WI38 (cell line): ENCODE measurements at regions not wholly inside any gene's neighbourhood (a gene's known extent, or its start where the extent isn't known, plus 50 kb on each side); places are given as distances from the start of the nearest gene placed in this dataset.
"Not testable (repeated sequence)": the region's sequence is repeated elsewhere in the genome, so short reads cannot be mapped to it uniquely, and the experiment has no call there.

Experiments
- H3K4me3 ChIP-seq: 2 replicates; pipeline ENCODE4 v1.5.1; 2011; ENCODE audit warnings: low read depth, mild to moderate bottlenecking, control low read depth, low read length
- CTCF ChIP-seq: IDR thresholded peaks from 2 replicates; pipeline ENCODE4 v1.5.1; 2012; ENCODE audit warnings: low read depth, mild to moderate bottlenecking, control low read depth, low read length

DNA sequence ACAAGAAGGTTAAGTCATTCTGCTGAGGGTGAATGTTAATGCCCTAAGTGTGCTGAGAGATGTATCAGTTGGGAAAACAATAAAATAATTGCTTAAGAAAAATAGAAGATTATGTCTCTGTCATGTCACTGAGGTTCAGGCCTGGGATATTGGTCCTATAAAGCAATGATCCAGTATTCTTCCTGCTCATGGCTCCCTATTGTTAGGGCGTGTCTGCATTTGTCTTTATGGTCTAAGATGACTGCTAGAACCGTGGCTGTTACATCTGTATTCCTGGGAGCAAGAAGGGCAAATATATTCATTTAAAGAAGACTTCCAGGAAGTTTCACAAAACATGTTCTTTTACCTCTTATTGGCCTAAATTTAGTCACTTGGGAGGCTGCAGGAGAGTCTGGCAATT lies 125.0 kb downstream of the KCNE4 start:
- H3K4me3 ChIP-seq = no peak overlapping the region
- TF ChIP-seq CTCF = no peak

DNA sequence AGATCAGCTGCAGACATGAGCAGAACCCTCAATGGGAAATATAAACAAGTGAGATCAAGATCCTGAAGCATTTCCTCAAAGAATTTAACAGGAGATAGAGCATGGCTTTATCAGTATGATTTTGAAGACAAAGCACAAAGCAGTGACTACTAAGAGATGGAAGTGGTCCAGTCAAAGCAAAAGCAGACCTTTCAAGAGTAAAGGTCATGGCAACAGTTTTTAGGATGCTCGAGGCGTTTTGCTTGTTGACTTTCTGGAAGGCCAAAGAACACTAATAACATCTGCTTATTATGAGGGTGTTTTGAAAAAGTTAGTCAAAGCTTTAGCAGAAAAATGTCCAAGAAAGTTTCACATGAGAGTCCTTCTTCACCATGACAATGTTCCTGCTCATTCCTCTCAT lies 128.5 kb downstream of the KCNE4 start:
- no peak for TF ChIP-seq CTCF
- H3K4me3 ChIP-seq = no peak overlapping the region

DNA sequence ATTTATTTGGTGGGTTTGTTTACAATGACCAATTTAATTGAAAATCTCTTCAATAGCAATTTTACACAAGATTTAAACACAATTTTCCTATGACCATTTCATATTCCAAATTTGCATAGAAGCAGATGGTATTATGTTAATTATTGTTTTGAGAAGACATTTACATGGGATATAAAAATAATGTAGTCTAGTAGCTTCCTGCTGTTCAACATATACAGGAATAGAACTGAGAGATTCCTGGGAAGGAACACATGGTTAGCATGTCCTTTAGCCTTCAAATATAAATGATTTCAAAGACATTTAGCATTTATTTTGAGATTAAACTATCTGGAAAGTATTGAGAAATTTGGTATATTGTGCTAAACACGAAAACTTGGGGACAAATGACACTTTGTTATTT lies 129.6 kb downstream of the KCNE4 start:
- no peak for TF ChIP-seq CTCF
- no peak overlapping the region for H3K4me3 ChIP-seq

GRCh38 chr2:223182356-223182755 lies 130.4 kb downstream of the KCNE4 start:
- H3K4me3 ChIP-seq = no peak overlapping the region
- TF ChIP-seq CTCF = no peak

GRCh38 chr2:223185638-223186037 lies 133.6 kb downstream of the KCNE4 start:
- TF ChIP-seq CTCF = no peak
- no peak overlapping the region for H3K4me3 ChIP-seq

- TF ChIP-seq CTCF = no peak
- H3K4me3 ChIP-seq = no peak overlapping the region
These were observed 135.3 kb downstream of the KCNE4 start for GRCh38 chr2:223187256-223187655.

- H3K4me3 ChIP-seq = not testable (repeated sequence)
These were observed 138.7 kb downstream of the KCNE4 start for GRCh38 chr2:223190561-223191206.

GRCh38 chr2:223196331-223196730 lies 144.3 kb downstream of the KCNE4 start:
- TF ChIP-seq CTCF = no peak
- H3K4me3 ChIP-seq = no peak overlapping the region
